NCI-H146 (cell line): ENCODE measurements at regions not wholly inside any gene's neighbourhood (a gene's known extent, or its start where the extent isn't known, plus 50 kb on each side); places are given as distances from the start of the nearest gene placed in this dataset.
"Not testable (repeated sequence)": the region's sequence is repeated elsewhere in the genome, so short reads cannot be mapped to it uniquely, and the experiment has no call there.

ENCODE experiments used
- DNase-seq: peaks from one replicate; lab custom pipeline; 2025; lab: John Stamatoyannopoulos, UW

DNA sequence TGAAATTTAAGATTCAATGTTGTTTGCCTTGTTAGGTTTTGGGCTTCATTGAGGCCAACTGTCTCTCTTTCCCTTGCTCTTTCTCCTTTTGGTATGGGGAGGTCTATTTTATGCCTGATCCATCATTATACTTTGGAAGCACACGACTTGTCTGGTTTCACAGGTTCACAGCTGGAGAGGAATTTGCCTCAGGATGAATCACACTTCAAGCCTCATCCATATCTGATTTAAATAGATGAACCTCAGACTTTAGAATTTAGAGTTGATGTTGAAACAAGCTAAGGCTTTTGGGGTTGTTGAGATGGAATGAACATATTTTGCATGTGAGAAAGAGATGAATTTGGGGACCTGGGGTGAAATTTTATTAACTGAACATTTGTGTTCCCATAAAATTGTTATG is 150.5 kb upstream of the IGFBP3 start:
- no peak for DNase-seq

DNA sequence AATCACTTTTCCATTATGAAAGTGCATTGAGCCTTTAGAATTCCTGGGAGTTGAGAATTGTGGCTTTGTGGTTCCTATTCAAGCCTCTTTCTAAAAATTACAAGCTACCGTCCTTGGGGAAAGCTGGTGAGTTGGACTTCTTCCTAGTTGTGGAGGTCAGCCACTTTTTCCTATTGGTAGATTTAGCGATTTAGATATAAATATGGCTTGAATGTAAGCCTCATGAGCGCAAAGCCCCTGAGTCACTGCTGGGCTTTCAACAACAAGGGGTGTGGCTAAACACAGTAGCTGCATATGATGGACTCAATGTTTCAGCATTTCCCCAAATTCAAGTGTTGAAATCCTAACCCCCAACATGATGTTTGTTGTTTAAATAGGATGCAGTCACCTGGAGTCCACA is 150.0 kb upstream of the IGFBP3 start:
- DNase-seq, result no peak

DNA sequence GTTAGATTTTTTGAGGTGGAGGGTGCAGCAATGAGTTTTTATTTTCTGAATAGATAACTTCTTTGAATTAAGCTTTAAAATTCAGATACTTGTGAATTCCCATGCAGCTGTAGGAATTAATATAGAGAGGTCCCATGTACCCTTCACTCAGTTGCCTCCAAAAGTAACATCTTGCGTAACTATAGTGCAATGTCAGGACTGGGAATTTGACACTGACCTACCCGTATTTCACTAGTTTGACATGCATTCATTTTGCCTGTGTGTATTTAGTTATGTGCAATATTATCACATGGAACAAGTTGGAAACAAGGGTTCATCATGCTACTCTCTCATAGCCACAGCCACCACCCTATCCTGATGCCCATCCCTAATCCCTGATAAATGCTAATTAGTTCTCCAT is 147.1 kb upstream of the IGFBP3 start:
- DNase-seq, result no peak

DNA sequence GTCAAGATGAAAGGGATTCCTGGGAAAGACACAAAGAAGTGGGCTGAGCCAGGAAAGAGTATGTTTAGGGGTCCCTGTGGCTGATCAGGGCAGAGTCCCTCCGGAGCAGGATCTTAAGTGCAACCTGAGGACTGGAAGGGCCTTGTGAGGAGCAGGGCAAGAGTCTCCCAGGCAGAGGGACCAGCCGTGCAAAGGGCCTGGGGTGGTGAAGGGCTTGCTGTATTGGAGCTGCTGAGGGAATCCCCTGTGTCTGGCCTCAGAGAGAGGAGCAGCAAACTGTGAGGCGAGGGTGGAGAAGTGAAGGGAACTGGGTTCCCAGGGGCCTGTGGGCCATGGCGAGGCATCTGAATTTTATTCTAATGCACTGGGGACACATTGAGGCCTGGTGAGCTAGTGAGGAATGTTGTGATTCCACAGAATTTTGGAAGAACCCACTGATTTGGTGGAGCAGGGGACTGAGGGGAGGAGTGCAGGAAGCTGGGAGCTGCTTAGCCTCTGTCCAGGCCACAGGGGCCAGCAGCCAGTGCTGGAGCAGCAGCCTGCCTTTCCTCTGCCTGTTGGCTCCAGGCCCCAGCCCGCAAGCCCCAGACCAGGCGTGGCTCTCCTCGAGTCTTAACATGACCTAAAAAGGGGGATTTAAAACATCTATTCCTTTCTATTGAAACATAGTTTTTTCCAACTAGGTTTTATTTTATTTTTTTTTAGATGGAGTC is 138.4 kb upstream of the IGFBP3 start:
- no peak for DNase-seq

DNA sequence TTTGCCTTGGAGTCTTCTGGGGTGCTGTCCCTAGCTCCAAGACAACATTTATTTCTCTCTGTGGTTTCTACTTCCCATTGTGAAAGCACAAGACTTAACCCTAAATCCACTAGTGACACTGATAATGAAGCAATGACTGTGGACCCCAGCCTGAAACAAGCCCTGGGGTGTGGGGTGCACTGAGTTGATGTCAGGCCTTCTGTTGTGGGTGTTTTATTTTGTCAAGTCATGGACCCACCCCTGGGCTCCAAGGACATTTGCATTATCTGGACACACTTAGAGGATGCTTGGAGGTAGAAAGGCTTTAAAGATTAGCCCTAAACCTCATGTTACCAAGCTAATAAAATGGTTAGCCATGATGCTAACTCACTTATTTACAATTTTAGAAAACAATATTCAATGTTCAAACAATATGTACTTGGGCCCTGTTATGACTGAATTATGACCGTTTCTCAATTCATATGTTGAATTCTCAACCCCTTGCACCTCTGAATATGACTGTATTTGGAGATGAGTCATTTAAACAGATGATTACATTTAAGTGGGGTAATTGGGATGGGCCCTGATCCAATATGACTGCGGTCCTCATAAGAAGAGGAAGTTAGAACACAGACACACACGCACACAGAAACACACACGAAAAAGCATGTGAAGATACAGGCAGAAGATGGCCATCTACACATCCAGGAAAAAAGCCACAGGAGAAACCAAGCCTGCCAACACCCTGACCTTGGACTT is 137.2 kb upstream of the IGFBP3 start:
- no peak for DNase-seq

DNA sequence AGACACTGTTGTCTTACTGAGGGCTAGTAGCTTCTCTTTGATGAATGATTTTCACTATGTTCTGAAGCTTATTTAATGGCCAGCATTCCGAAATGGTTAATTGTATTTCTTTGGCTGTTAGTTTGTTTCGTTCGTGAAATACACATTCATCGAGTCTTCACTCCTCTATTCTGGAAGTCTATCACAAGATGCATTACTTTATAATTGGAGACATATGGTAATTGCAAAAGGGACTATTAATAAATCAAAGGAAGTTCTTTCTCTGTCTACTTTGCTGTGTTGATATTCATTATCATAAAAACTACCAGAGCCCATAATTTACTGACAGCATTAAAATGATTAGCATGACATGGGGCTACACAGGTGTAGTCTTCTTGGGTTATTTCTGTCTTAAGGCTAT is 133.8 kb upstream of the IGFBP3 start:
- no peak for DNase-seq

DNA sequence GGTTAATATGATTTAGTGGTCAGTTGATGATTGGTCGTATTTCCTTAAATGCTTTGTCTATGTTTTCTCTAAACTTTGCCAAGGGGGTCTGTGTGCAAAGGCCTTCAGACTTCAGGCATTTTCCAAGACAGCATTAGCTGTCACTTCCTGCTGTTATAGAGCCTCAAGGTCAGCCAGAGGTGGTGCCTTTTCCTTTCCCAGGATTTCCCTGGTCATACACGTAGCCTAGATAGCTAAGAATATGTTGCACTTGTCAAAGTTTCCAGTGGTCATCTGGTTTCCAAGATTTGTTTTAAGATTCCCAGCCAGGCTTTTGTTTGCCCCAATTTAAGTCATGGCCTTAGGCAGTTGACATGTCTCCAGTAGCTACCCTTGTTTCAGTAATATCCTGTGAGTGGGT is 133.2 kb upstream of the IGFBP3 start:
- DNase-seq, result no peak

DNA sequence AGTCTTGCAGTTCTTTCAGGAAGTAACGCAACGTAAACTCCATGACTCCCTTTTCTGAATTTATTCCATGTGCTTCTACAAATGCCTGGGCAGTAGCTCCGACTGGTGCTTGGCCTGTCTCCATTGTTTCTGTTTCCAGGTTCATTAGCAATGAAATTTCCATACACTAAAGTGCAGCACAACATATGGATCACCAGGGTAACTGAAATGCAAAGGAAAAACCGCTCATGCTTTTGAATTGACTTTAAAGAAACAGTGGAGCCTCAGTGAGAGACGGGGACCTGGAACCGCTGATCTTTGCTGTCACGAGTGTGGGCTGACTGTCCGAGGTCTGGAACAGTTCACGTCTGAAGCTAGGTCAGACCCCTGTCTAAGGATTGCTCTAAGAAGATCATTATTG is 126.5 kb upstream of the IGFBP3 start:
- no peak for DNase-seq

DNA sequence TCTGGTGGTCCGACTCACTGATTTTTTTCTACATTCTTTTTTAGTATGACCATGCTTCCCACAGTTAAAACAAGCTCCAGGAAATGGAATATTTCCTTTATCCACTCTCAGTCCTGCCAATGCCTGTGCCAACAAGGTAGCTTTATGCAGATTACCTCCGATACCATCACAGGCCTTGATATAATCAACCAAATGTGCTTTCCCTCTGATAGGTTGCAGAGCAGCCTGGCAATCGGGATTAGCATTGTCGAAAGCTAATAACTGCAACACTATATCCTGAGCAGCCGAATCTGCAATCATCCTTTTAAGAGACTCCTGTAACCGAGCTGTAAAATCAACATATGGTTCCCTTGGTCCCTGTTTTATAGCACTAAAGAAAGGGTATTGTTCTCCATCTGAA is 122.3 kb upstream of the IGFBP3 start:
- DNase-seq, result not testable (repeated sequence)

DNA sequence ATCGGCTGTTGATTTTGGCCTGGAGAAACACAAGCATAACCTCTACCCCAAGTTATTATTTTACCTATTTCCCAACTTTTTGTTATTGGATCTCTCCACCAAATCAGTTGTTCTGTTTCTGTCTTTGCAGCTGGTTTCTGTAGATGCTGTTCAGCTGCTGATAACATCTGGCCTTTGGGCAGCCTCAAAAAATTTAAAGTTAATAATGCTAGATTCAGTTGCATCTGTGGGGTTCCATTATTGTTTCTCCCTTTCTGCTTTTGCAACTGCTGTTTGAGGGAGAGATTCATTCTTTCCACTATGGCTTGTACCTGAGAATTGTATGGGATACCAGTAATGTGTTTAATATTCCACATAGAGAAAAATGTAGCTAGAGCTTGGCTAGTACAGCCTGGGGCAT is 118.7 kb upstream of the IGFBP3 start:
- DNase-seq, result not testable (repeated sequence)

DNA sequence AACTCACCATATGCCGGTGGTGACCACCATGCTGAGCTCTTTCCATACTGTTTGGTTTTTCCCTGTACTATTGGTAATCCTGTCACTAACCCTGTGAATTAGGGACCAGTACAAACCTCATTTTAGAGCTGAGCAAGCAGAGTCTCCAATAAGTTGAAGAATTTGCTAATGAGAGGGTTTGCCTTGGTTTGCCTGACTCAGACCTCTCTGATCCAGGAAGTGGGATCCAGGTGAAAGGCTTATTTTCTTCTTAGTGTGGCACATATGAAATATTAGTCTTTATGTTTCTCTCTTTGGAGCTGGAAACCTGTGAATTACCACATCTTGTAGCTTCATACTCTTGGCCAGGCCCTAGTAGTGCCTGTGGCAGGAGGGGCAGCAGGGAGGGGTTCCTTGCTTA is 114.1 kb upstream of the IGFBP3 start:
- DNase-seq, result no peak

DNA sequence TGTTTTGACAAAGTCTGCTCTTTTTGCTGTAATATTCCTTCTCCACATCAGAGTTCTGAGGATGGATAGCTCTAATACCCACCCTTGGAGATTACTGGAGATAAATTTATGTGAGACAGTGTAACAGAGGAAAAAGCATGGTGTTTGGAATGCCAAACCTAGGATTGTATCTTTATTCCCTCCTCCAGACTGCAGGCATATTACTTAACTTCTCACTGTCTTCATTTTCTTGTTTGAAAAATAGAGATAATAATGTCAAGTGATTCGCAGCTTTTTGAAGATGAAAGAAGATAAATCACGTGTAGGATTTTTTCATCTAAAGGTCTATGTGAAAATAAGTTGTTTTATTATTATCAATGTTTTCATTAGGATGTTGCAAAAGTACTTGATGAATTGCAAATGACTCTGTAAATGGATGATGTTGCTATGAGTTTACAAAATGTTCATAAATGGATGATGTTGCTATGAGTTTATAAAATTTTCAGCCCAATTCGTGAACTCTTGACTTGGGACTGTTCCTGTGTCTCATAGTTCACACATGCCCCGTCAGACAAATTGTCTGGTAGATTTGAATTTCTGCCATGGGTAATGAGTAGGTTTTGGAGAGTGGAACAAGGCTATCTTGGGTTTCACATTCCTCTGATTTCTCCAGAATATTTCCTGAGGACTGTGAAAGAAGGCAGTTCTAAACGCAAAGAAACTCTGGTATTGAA is 113.1 kb upstream of the IGFBP3 start:
- no peak for DNase-seq

DNA sequence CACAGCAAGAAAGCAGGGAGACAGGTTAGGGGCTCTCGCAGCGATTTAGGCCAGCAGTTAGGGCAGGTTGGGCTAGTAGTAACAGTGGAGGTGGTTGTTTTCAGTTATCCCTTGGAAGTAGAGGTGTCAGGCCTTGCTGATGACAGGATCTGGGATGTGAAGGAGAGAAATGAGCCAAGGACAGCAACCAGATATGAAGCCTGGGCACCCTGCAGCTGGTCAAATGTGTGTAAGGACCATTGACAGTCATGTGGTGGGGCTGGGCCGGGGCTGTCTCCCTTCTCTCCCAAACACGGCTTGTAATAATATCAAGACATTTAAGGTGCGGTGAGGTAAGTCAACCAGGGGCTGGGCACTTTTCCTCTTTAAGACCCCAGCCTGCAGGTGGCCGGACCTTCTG is 112.5 kb upstream of the IGFBP3 start:
- no peak for DNase-seq

DNA sequence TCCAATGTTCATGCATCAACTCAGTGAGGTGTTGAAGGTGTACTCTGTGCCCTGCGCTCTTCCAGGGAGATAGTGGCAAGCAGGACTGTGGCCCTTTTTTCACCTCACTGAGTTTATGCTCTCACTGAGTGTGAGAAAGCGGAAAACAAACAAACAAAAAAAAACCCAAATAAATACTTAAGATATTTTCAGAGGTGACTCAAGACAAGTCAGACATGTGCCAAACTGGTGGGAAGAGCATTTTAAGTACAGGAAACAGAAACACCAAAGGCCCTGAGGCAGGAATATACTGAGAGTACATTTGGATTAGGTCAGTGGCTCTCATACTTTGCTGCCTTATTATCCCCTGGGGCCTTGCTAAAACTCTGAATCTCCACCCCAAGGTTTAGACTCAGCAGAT is 111.9 kb upstream of the IGFBP3 start:
- no peak for DNase-seq

DNA sequence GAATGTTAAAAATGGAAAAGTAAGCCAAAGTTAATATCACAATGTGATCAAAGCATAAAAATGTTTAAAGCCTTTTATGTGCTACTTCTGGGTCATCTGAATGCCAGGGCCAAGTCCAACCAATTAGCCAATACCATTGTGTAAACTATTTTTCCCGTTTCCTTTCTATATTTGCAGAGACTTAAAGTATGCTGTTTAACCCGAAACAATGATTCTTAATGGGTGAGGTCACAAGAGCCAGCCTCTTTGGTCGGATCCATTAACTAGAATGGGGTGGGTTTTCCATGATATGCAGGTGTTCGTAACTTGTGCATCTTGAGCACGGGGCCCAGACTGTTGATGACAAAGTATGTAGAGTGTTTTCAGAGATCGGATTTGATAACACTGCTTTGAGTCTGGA is 111.3 kb upstream of the IGFBP3 start:
- DNase-seq, result no peak

DNA sequence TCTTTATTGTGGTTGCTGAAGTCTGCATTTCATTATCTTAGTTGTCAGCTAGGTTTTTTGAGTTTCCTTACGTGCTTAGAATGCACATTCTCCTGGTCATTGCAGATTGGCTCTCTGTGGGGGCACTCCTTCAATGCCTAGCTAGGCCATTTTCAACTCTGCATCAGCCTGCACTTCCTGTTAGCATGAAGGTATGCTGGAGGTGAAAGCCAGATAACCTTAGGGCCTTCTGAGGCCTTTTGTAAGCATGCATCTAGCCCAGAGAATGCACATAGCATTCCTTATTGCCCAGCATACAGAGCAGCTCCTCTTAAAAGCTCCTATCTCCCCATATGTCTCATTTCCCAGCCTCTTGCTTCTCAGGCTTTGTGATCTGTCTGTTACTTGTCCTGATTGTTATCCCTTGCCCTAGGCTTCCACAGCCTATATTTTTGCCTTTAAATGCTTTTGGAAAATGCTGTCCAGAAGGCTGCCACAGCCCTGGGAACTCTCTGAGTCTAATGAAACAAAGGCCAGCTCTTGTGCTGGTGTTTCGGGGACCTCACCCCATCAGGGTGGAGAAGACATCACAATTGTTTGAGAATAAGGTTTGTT is 108.1 kb upstream of the IGFBP3 start:
- DNase-seq, result no peak

DNA sequence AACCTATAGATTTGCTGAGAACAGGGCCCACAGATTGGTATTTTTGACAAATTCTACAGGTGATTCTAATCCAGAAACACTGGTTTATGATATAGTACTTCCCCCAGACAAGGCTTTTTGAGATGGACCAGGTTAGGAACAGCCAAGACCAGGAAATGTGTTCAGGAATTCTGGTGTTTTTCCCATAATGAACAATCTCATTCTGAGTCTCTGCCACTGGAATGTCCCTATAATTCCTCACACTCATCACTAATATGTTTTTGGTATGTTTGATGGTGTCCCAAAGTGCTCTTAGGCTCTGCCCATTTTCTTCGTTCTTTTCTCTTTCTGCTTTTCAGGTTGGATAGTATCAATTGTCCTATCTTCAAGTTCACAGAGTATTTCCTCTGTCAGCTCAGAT is 107.2 kb upstream of the IGFBP3 start:
- DNase-seq, result no peak

DNA sequence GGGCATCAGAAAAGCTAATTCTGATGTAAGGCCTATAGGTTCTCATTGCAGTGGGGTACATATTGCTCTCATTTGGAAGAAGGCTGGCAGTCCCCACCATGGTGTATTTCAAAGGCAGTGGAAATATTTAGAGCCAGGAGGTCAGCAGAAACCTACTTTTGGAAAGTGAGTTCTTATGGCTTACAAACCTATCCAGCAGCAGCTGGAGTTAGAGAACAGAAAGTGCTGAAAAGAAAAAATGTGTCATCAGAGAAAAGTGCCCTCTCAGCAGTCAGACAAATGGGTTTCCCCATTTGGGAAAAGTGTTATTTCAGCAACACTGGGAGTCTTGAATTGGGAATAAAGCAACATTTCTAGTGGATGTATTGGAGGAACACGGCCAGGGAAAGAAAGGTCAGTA is 105.7 kb upstream of the IGFBP3 start:
- DNase-seq, result no peak

DNA sequence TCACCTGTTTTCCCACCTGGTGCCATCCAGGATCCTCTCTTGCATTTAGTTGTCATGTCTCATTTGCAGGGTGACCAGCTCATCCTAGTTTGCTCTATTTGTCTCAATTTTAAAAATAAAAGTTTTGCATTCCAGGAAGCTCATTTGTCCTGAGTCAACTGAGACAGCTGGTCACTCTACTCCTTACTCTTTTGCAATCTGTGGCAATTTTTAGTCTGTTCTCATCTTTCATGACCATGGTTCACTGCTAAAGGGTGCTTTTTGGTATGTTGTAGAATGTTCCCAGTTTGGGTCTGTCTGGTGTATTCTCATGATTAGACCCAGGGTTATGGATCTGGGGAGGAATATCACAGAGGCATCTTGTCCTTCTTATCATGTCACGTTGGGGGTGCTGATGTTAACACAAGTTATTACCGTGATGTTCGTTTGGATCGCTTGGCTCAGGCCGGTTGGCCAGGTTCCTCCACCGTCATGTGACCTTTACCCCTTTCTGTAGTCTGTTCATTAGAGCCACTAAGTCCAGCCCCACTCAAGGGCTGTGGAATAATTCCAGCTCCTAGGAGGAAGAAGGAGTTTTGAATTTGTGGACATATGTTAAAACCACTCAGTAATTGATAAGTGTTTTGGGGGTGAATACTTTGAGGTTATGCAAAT is 103.3 kb upstream of the IGFBP3 start:
- DNase-seq, result no peak

DNA sequence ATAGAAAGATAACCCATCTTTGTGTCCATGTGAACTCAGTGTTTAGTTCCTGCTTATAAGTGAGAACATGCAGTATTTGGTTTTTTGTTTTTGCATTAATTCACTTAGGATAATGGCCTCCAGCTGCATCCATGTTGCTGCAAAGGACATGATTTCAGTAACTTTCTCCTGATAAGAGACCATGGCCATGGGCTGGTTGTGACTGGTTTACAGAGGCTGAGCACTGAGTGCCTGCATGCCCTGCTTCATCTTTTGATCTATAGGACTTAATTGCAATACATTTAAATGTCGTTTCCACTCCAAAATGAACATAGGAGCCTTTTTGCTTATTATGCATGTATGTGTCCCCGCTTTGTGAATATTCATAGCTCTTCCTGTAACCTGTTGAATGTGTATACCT is 101.3 kb upstream of the IGFBP3 start:
- DNase-seq, result no peak

DNA sequence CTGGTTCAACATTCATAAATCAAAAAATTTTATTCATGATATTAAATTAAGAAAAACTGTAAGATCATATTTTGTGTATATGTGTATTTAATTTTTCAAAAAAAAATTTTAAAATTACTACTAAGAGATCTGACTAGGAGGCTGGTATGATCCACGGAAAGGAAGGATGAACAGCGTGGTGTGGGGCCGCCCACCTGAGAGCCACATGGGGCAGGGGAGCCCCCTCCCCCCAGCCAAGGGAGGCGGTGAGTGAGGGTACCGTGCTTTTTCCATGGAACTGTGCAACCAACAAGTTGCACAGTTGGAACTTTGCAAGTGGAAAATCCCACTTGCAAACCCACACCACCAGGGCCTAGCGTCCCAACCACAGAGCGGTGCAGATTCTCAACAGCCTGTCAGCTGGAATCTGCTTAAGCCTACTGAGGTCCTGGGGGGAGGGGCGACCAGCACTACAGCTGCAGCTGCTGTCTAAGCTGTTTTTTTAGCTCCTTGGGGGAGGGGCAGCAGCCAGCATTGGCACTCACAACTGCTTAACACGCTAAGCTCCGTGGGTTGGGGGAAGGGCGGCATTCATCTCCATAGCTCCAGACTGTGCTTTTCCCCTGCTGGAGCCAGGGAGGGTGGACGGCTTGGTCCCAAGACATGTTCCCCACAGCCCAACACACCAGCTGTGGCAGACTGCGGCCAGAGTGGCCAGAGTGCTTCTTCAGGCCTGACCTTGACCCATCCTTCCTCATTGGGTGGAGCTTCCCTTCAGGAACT is 94.2 kb upstream of the IGFBP3 start:
- no peak for DNase-seq

DNA sequence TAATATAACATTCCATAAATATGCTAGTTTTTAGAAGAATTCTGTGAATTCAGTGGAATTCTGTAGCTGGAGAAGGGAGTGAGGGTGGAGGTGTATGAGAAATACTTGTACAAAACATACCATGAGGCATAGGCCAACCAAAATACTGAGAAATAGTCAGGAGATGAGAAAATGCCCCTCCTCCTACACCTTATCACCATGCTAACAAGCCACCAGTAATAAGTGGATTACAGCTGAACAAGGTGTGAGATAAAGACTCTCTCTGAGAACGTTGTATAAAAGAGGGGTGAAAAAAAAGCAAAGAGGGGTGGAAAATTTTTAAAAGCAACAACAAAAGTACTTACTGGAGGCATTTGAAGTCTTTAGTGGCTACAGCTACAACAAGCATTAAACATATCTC is 90.4 kb upstream of the IGFBP3 start:
- no peak for DNase-seq
